Adrenal gland (tissue), 5 donors: ENCODE measurements at regions not wholly inside any gene's neighbourhood (a gene's known extent, or its start where the extent isn't known, plus 50 kb on each side); places are given as distances from the start of the nearest gene placed in this dataset.

ENCODE experiments used
- CTCF ChIP-seq, 6 experiments: fragments of 450-650 bp in 4 of 6; fragments of 200-600 bp in 2 of 6; sonication (generic) in 1 of 6; IDR thresholded peaks; 1 replicate in 5 of 6; 2 replicates in 1 of 6; pipeline versions ENCODE4 v1.5.1 to v1.8.0; 2016 to 2021; ENCODE audit warnings: antibody characterized with exemption in 6 of 6, mild to moderate bottlenecking in 2 of 6, moderate library complexity in 1 of 6
- POLR2A ChIP-seq, 2 donors: fragments of 450-650 bp; IDR thresholded peaks; one replicate each; pipeline ENCODE4 v1.6.1; 2017; ENCODE audit warnings: antibody characterized with exemption in 2 of 2, mild to moderate bottlenecking in 2 of 2, moderate library complexity in 1 of 2
- donor health status: DM: no; HTN: no; CAD: no.

- TF ChIP-seq CTCF (IDR thresholded peaks at IDR 0.05) (no peak), POLR2A (IDR thresholded peaks at IDR 0.05) (no peak)
These were observed 383.2 kb downstream of the FOXG1 start for GRCh38 chr14:29149798-29150197.
